H1 (cell line): ENCODE measurements at regions not wholly inside any gene's neighbourhood (a gene's known extent, or its start where the extent isn't known, plus 50 kb on each side); places are given as distances from the start of the nearest gene placed in this dataset.

Experiments
- CTCF ChIA-PET: fragments of 300-600 bp; sonication (Branson Sonifier 250); formaldehyde crosslinking; loops from one replicate; lab custom pipeline; 2021; ENCODE audit not compliant: partially characterized antibody; lab: Charles Lee
- POLR2A ChIA-PET: fragments of 300-600 bp; sonication (Branson Sonifier 250); formaldehyde crosslinking; loops from one replicate; lab custom pipeline; 2021; ENCODE audit warnings: inconsistent platforms; ENCODE audit not compliant: partially characterized antibody; lab: Charles Lee
- DNase-seq, 2 experiments: peaks; one replicate each; pipeline versions ENCODE4 v3.0.0 to v3.0.0-alpha.2; 2010 to 2022; ENCODE audit warnings: low spot score in 2 of 2, low read depth in 1 of 2, mixed read lengths in 1 of 2
- FAIRE-seq: peaks from 2 replicates; lab custom pipeline; 2011; peaks lifted over from hg19 to GRCh38; lab: Jason Lieb, UNC
- H2AFZ ChIP-seq: 2 replicates; pipeline ENCODE4 v1.8.1; 2012; ENCODE audit warnings: low read length, inconsistent platforms
- H2AK5ac ChIP-seq: 2 replicates; pipeline ENCODE4 v1.6.1; 2013; ENCODE audit warnings: low read depth, low read length
- H2BK120ac ChIP-seq: replicated peaks from 2 replicates; pipeline ENCODE3; 2013; ENCODE audit warnings: low read depth, low read length, inconsistent platforms
- H2BK12ac ChIP-seq: 2 replicates; pipeline ENCODE4 v1.6.1; 2013; ENCODE audit warnings: low read depth, low read length
- H2BK15ac ChIP-seq: 2 replicates; pipeline ENCODE4 v1.6.1; 2013; ENCODE audit warnings: low read length
- H2BK20ac ChIP-seq: 2 replicates; pipeline ENCODE4 v1.6.1; 2013; ENCODE audit warnings: low read length
- H2BK5ac ChIP-seq: 2 replicates; pipeline ENCODE4 v1.6.1; 2013; ENCODE audit warnings: low read depth, low read length
- H3K14ac ChIP-seq: 2 replicates; pipeline ENCODE4 v1.6.1; 2013; ENCODE audit warnings: inconsistent platforms; ENCODE audit not compliant: insufficient read length
- H3K18ac ChIP-seq: 2 replicates; pipeline ENCODE4 v1.6.1; 2013; ENCODE audit warnings: low read length; ENCODE audit errors: extremely low read depth
- H3K23ac ChIP-seq: 2 replicates; pipeline ENCODE4 v1.6.1; 2013; ENCODE audit warnings: inconsistent platforms; ENCODE audit not compliant: insufficient read length
- H3K23me2 ChIP-seq: 2 replicates; pipeline ENCODE4 v1.6.1; 2013; ENCODE audit warnings: low read depth, low read length
- H3K27ac ChIP-seq: 2 replicates; pipeline ENCODE4 v1.6.1; 2011; ENCODE audit warnings: low read depth, low read length, inconsistent platforms
- H3K27me3 ChIP-seq, 4 experiments: replicated peaks in 1 of 4; 1 replicate in 1 of 4; 2 replicates in 3 of 4; pipeline versions ENCODE4 v1.6.1 to v1.8.1; 2011 to 2013; ENCODE audit warnings: low read length in 3 of 4, mild to moderate bottlenecking in 3 of 4, inconsistent platforms in 2 of 4, mixed read lengths in 2 of 4, moderate library complexity in 1 of 4; ENCODE audit not compliant: control insufficient read depth in 3 of 4, insufficient read depth in 3 of 4; ENCODE audit errors: extremely low read depth in 1 of 4
- H3K36me3 ChIP-seq, 4 experiments: 2 replicates each; pipeline versions ENCODE4 v1.6.1 to v1.8.1; 2011 to 2013; ENCODE audit warnings: mild to moderate bottlenecking in 4 of 4, low read length in 3 of 4, moderate library complexity in 2 of 4, control low read depth in 1 of 4, inconsistent platforms in 1 of 4; ENCODE audit not compliant: insufficient read depth in 4 of 4, control insufficient read depth in 2 of 4
- H3K4ac ChIP-seq: replicated peaks from 2 replicates; pipeline ENCODE3; 2013; ENCODE audit warnings: low read length, low read depth, mixed read lengths, inconsistent platforms; ENCODE audit not compliant: insufficient read length
- H3K4me1 ChIP-seq, 4 experiments: replicated peaks in 1 of 4; 1 replicate in 1 of 4; 2 replicates in 3 of 4; pipeline versions ENCODE4 v1.6.1 to v1.8.1; 2011 to 2013; ENCODE audit warnings: low read length in 3 of 4, inconsistent platforms in 2 of 4, mixed read lengths in 1 of 4; ENCODE audit not compliant: insufficient read depth in 4 of 4, control insufficient read depth in 3 of 4
- H3K4me2 ChIP-seq, 2 experiments: 2 replicates each; pipeline versions ENCODE4 v1.6.1 to v1.8.1; 2011 to 2013; ENCODE audit warnings: low read depth in 2 of 2, low read length in 2 of 2, control low read depth in 1 of 2, inconsistent platforms in 1 of 2, mild to moderate bottlenecking in 1 of 2; ENCODE audit not compliant: insufficient read depth in 1 of 2
- H3K4me3 ChIP-seq, 4 experiments: fragments of 200-600, 300-600 bp in 1 of 4; sonication (generic), shearing (Covaris generic), sonication (Bioruptor Twin) in 1 of 4; 2 replicates each; pipeline versions ENCODE4 v1.5.1 to v1.8.1; 2011 to 2016; ENCODE audit warnings: low read length in 4 of 4, low read depth in 3 of 4, control low read depth in 2 of 4, inconsistent platforms in 2 of 4, mild to moderate bottlenecking in 2 of 4, mixed read lengths in 1 of 4, moderate library complexity in 1 of 4; ENCODE audit not compliant: insufficient read depth in 2 of 4; ENCODE audit errors: extremely low read depth in 1 of 4
- H3K56ac ChIP-seq: replicated peaks from 2 replicates; pipeline ENCODE3; 2013; ENCODE audit warnings: low read depth, mild to moderate bottlenecking, mixed read lengths, low read length, inconsistent platforms; ENCODE audit not compliant: insufficient read length
- H3K79me1 ChIP-seq: 2 replicates; pipeline ENCODE4 v1.6.1; 2013; ENCODE audit warnings: low read depth, low read length, control low read depth
- H3K79me2 ChIP-seq, 2 experiments: 2 replicates each; pipeline versions ENCODE4 v1.6.1 to v1.8.1; 2012 to 2013; ENCODE audit warnings: low read length in 2 of 2, mild to moderate bottlenecking in 2 of 2, inconsistent platforms in 1 of 2; ENCODE audit not compliant: insufficient read depth in 2 of 2, control insufficient read depth in 1 of 2
- H3K9ac ChIP-seq, 4 experiments: replicated peaks in 1 of 4; 1 replicate in 1 of 4; 2 replicates in 3 of 4; pipeline versions ENCODE4 v1.6.1 to v1.8.1; 2011 to 2013; ENCODE audit warnings: low read depth in 3 of 4, low read length in 3 of 4, control low read depth in 2 of 4, mild to moderate bottlenecking in 2 of 4, moderate library complexity in 2 of 4, inconsistent platforms in 1 of 4; ENCODE audit errors: extremely low read depth in 1 of 4
- H3K9me3 ChIP-seq, 2 experiments: 2 replicates each; pipeline versions ENCODE4 v1.6.1 to v1.8.1; 2012 to 2013; ENCODE audit warnings: mild to moderate bottlenecking in 2 of 2, moderate library complexity in 2 of 2, control low read depth in 1 of 2, inconsistent platforms in 1 of 2, low read depth in 1 of 2, low read length in 1 of 2, mixed read lengths in 1 of 2; ENCODE audit not compliant: insufficient read depth in 2 of 2
- H4K20me1 ChIP-seq, 2 experiments: replicated peaks in 1 of 2; 2 replicates each; pipeline versions ENCODE3 to v1.8.1; 2011 to 2013; ENCODE audit warnings: inconsistent platforms in 2 of 2, low read length in 2 of 2, mild to moderate bottlenecking in 1 of 2; ENCODE audit not compliant: insufficient read depth in 2 of 2, control insufficient read depth in 1 of 2
- H4K5ac ChIP-seq: 2 replicates; pipeline ENCODE4 v1.6.1; 2013; ENCODE audit warnings: low read length, low read depth, mixed read lengths, inconsistent platforms; ENCODE audit not compliant: insufficient read length
- H4K8ac ChIP-seq: 2 replicates; pipeline ENCODE4 v1.8.0; 2013; ENCODE audit warnings: mild to moderate bottlenecking, moderate library complexity, low read length, inconsistent platforms; ENCODE audit not compliant: insufficient read depth; ENCODE audit errors: extremely low read depth
- H4K91ac ChIP-seq: replicated peaks from 2 replicates; pipeline ENCODE3; 2013; ENCODE audit warnings: low read length, mixed read lengths, inconsistent platforms; ENCODE audit not compliant: insufficient read length
- CREB1 ChIP-seq: IDR thresholded peaks from 2 replicates; pipeline ENCODE4 v1.6.1; 2012; ENCODE audit warnings: inconsistent platforms
- CTBP2 ChIP-seq: IDR thresholded peaks from 2 replicates; pipeline ENCODE4 v1.7.0; 2011; ENCODE audit warnings: borderline replicate concordance, mild to moderate bottlenecking, moderate library complexity, mixed read lengths, low read length; ENCODE audit not compliant: insufficient read depth, insufficient read length
- WGBS, 2 experiments: shearing (Covaris generic) in 1 of 2; methylation state at CpG; one replicate each; pipeline versions ENCODE4 v1.1.6 to v1.1.7; 2013 to 2015; ENCODE audit warnings: low lambda C conversion rate in 2 of 2, mixed read lengths in 2 of 2, inconsistent platforms in 1 of 2, low coverage in 1 of 2, missing lambda C conversion rate in 1 of 2; ENCODE audit not compliant: insufficient replicate concordance in 2 of 2, insufficient coverage in 1 of 2, insufficient read length in 1 of 2; ENCODE audit errors: extremely low coverage in 1 of 2, missing lambda C conversion rate in 1 of 2; 5-methylcytosine and 5-hydroxymethylcytosine counted together

DNA sequence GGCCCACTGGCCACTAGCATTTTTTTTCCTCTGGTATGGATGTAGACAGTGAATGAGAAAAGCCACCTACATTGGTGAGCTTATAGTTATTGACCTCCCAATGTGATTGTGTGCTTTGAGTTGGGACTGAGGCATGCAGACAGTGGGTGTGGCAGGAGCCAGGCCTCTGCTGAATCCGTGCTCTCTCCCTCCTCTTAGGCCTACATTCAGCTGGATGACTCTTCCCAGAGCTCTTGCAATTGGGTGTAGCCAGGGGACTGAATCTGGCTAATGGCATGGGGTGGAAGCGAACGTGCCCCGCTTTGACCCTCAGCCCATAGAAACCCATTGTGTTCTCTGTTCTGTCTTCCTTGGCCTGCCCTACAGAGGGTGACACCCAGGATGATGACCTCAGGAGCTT, 698.3 kb upstream of the HS6ST1 start:
- DNase-seq = no peak
- H2BK15ac ChIP-seq = no peak overlapping the region
- no peak overlapping the region for H2AK5ac ChIP-seq
- CTCF ChIA-PET = interaction anchor here (0.6 kb wide), 1 partner anchor 683 kb away, joined by 3 read pairs; no protein-coding TSS in a partner anchor
- no peaks in the 10 kb centered on the region for H3K79me2 ChIP-seq
- no peaks in the 10 kb centered on the region for H3K27me3 ChIP-seq
- no peak overlapping the region for H3K14ac ChIP-seq
- no peak overlapping the region for H2BK5ac ChIP-seq
- H4K91ac ChIP-seq = no peak overlapping the region
- no peaks in the 10 kb centered on the region for H3K36me3 ChIP-seq
- H3K23me2 ChIP-seq = no peaks in the 10 kb centered on the region; the same call in 1 of the 2 replicates
- H4K8ac ChIP-seq = no peak overlapping the region
- H2BK120ac ChIP-seq = no peak overlapping the region
- no peak overlapping the region for H2BK20ac ChIP-seq
- FAIRE-seq = no peak
- no peak for TF ChIP-seq CTBP2
- TF ChIP-seq CREB1 = no peak
- no peak overlapping the region for H3K23ac ChIP-seq
- no peaks in the 10 kb centered on the region for H4K20me1 ChIP-seq
- WGBS, 2 experiments = 98% methylated on average over 4 of the region's 4 CpGs; no CpG with 5 or more reads in 1 of the 2 experiments
- H3K9ac ChIP-seq = no peak overlapping the region
- no peak overlapping the region for H3K4me2 ChIP-seq
- POLR2A ChIA-PET = no interaction called here
- H3K4me3 ChIP-seq = no peak overlapping the region
- H4K5ac ChIP-seq = no peak overlapping the region
- H3K27ac ChIP-seq = no peak overlapping the region
- no peaks in the 10 kb centered on the region for H3K79me1 ChIP-seq
- H3K4ac ChIP-seq = no peak overlapping the region
- H2AFZ ChIP-seq = no peak overlapping the region
- no peaks in the 10 kb centered on the region for H3K4me1 ChIP-seq
- no peak overlapping the region for H3K56ac ChIP-seq
- H3K9me3 ChIP-seq = no peaks in the 10 kb centered on the region
- no peak overlapping the region for H3K18ac ChIP-seq
- no peak overlapping the region for H2BK12ac ChIP-seq
